Hepatocyte (in vitro differentiated cells): ENCODE measurements at regions not wholly inside any gene's neighbourhood (a gene's known extent, or its start where the extent isn't known, plus 50 kb on each side); places are given as distances from the start of the nearest gene placed in this dataset.

ENCODE experiments used
- DNase-seq: peaks from one replicate; pipeline ENCODE4 v3.0.0-alpha.2; 2016; ENCODE audit warnings: low spot score
- H2AFZ ChIP-seq: fragments of 200-600 bp; sonication (generic); 2 replicates; pipeline ENCODE4 v1.6.0; 2016; ENCODE audit warnings: antibody characterized with exemption, mild to moderate bottlenecking
- H3K27ac ChIP-seq: fragments of 200-600 bp; sonication (generic); 2 replicates; pipeline ENCODE4 v1.5.1; 2016; ENCODE audit warnings: mild to moderate bottlenecking
- H3K27me3 ChIP-seq: fragments of 200-600 bp; sonication (generic); 2 replicates; pipeline ENCODE4 v1.6.1; 2016
- H3K36me3 ChIP-seq: fragments of 200-600 bp; sonication (generic); replicated peaks from 2 replicates; pipeline ENCODE4 v1.5.1; 2016; ENCODE audit warnings: low read depth; ENCODE audit not compliant: insufficient read depth
- H3K4me1 ChIP-seq: fragments of 200-600 bp; sonication (generic); 2 replicates; pipeline ENCODE4 v1.5.1; 2016; ENCODE audit warnings: mild to moderate bottlenecking, moderate library complexity; ENCODE audit not compliant: insufficient read depth
- H3K4me2 ChIP-seq: fragments of 200-600 bp; sonication (generic); 2 replicates; pipeline ENCODE4 v1.6.0; 2016
- H3K4me3 ChIP-seq: fragments of 200-600 bp; sonication (generic); 2 replicates; pipeline ENCODE4 v1.5.1; 2016; ENCODE audit warnings: mild to moderate bottlenecking
- H3K79me2 ChIP-seq: fragments of 200-600 bp; sonication (generic); 2 replicates; pipeline ENCODE4 v1.6.0; 2017; ENCODE audit warnings: mild to moderate bottlenecking
- H3K9me2 ChIP-seq: fragments of 200-600 bp; sonication (generic); replicated peaks from 2 replicates; pipeline ENCODE4 v1.6.0; 2017; ENCODE audit warnings: mild to moderate bottlenecking; ENCODE audit not compliant: insufficient read depth
- H3K9me3 ChIP-seq: fragments of 200-600 bp; sonication (generic); 2 replicates; pipeline ENCODE4 v1.5.1; 2016; ENCODE audit warnings: low read depth, mild to moderate bottlenecking
- H4K20me1 ChIP-seq: fragments of 200-600 bp; sonication (generic); 2 replicates; pipeline ENCODE4 v1.6.0; 2016; ENCODE audit warnings: mild to moderate bottlenecking; ENCODE audit not compliant: insufficient read depth, poor library complexity, severe bottlenecking
- CTCF ChIP-seq: fragments of 200-600 bp; sonication (generic); IDR thresholded peaks from 2 replicates; pipeline ENCODE4 v1.5.1; 2016; ENCODE audit warnings: antibody characterized with exemption, mild to moderate bottlenecking; ENCODE audit not compliant: poor library complexity
- EZH2 ChIP-seq: fragments of 200-600 bp; sonication (generic); IDR thresholded peaks from 2 replicates; pipeline ENCODE4 v1.6.1; 2016; ENCODE audit warnings: antibody characterized with exemption, mild to moderate bottlenecking, borderline replicate concordance
- EZH2phosphoT487 ChIP-seq: fragments of 200-600 bp; sonication (generic); IDR thresholded peaks from one replicate; pipeline ENCODE4 v1.6.1; 2018; ENCODE audit warnings: antibody characterized with exemption, mild to moderate bottlenecking, low read depth, moderate library complexity; ENCODE audit not compliant: unreplicated experiment, severe bottlenecking
- WGBS: methylation state at CpG from one replicate; pipeline ENCODE4 v1.1.6; 2016; ENCODE audit warnings: low lambda C conversion rate; ENCODE audit errors: missing lambda C conversion rate; 5-methylcytosine and 5-hydroxymethylcytosine counted together

GRCh38 chr12:127903146-127903545, 363.8 kb upstream of the TMEM132C start:
- Histone ChIP-seq H2AFZ (no peak overlapping the region), H3K9me3 (no peaks in the 10 kb centered on the region), H3K36me3 (no peaks in the 10 kb centered on the region), H3K27ac (no peak overlapping the region), H4K20me1 (no peaks in the 10 kb centered on the region), H3K4me3 (no peak overlapping the region), H3K27me3 (no peaks in the 10 kb centered on the region), H3K4me2 (no peak overlapping the region), H3K4me1 (no peaks in the 10 kb centered on the region), H3K79me2 (no peaks in the 10 kb centered on the region), H3K9me2 (no peaks in the 10 kb centered on the region)
- TF ChIP-seq EZH2 = no peak
- no peak for TF ChIP-seq CTCF
- TF ChIP-seq EZH2phosphoT487 = no peak
- 44% methylated on average over 5 of the region's 5 CpGs for WGBS
- DNase-seq = no peak

GRCh38 chr12:127909041-127909440, 357.9 kb upstream of the TMEM132C start:
- TF ChIP-seq CTCF (no peak), EZH2 (no peak), EZH2phosphoT487 (no peak)
- Histone ChIP-seq H3K4me3 (no peak overlapping the region), H3K9me2 (no peaks in the 10 kb centered on the region), H3K27ac (no peak overlapping the region), H3K27me3 (no peaks in the 10 kb centered on the region), H3K4me2 (no peak overlapping the region), H4K20me1 (no peaks in the 10 kb centered on the region), H3K36me3 (no peaks in the 10 kb centered on the region), H3K79me2 (no peaks in the 10 kb centered on the region), H3K4me1 (peaks cover 5% of the 10 kb centered on the region), H2AFZ (no peak overlapping the region), H3K9me3 (no peaks in the 10 kb centered on the region)
- 70% methylated on average over 2 of the region's 2 CpGs for WGBS
- DNase-seq = no peak

GRCh38 chr12:127911291-127911690, 355.7 kb upstream of the TMEM132C start:
- no peaks in the 10 kb centered on the region for H3K9me3 ChIP-seq
- no peak overlapping the region for H3K4me3 ChIP-seq
- H3K27ac ChIP-seq = no peak overlapping the region
- no peak for TF ChIP-seq CTCF
- 85% methylated on average over 5 of the region's 5 CpGs for WGBS
- H3K4me1 ChIP-seq = peaks cover 5% of the 10 kb centered on the region
- H3K79me2 ChIP-seq = no peaks in the 10 kb centered on the region
- no peaks in the 10 kb centered on the region for H4K20me1 ChIP-seq
- no peaks in the 10 kb centered on the region for H3K36me3 ChIP-seq
- H3K27me3 ChIP-seq = no peaks in the 10 kb centered on the region
- H2AFZ ChIP-seq = no peak overlapping the region
- no peaks in the 10 kb centered on the region for H3K9me2 ChIP-seq
- no peak overlapping the region for H3K4me2 ChIP-seq
- no peak for DNase-seq

GRCh38 chr12:127912035-127912665, 354.8 kb upstream of the TMEM132C start:
- H3K27ac ChIP-seq = no peak overlapping the region
- TF ChIP-seq CTCF (no peak), EZH2 (no peak), EZH2phosphoT487 (no peak)
- H4K20me1 ChIP-seq = no peaks in the 10 kb centered on the region
- peaks cover 5% of the 10 kb centered on the region for H3K4me1 ChIP-seq
- DNase-seq = no peak
- H3K79me2 ChIP-seq = no peaks in the 10 kb centered on the region
- H3K9me3 ChIP-seq = no peaks in the 10 kb centered on the region
- no peaks in the 10 kb centered on the region for H3K36me3 ChIP-seq
- WGBS = 95% methylated on average over 11 of the region's 11 CpGs
- no peak overlapping the region for H2AFZ ChIP-seq
- no peak overlapping the region for H3K4me2 ChIP-seq
- H3K4me3 ChIP-seq = no peak overlapping the region
- no peaks in the 10 kb centered on the region for H3K27me3 ChIP-seq
- no peaks in the 10 kb centered on the region for H3K9me2 ChIP-seq
